ENCODE measurements at regions not wholly inside any gene's neighbourhood (a gene's known extent, or its start where the extent isn't known, plus 50 kb on each side); places are given as distances from the start of the nearest gene placed in this dataset.

DNA sequence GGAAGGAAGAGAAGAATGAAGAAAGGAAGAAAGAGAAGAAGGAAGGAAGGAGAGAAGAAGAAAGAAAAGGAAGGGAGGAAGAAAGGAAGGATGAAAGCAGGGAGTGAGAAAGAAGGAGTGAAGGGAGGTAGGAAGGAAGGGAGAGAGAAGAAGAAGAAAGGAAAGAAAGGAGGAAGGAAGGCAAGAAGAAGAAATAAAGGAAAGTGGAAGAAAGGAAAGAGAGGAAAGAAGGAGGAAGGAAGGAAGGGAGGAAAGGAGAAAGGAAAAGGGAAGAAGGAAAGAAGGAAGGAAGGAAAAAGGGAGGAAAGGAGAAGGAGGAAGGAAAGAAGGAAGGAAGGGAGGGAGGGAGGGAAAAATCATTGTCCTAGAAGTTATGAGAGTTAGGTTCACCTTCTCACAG, 696.6 kb upstream of the TMEM132C start:
- TF ChIP-seq, protein P1, sequence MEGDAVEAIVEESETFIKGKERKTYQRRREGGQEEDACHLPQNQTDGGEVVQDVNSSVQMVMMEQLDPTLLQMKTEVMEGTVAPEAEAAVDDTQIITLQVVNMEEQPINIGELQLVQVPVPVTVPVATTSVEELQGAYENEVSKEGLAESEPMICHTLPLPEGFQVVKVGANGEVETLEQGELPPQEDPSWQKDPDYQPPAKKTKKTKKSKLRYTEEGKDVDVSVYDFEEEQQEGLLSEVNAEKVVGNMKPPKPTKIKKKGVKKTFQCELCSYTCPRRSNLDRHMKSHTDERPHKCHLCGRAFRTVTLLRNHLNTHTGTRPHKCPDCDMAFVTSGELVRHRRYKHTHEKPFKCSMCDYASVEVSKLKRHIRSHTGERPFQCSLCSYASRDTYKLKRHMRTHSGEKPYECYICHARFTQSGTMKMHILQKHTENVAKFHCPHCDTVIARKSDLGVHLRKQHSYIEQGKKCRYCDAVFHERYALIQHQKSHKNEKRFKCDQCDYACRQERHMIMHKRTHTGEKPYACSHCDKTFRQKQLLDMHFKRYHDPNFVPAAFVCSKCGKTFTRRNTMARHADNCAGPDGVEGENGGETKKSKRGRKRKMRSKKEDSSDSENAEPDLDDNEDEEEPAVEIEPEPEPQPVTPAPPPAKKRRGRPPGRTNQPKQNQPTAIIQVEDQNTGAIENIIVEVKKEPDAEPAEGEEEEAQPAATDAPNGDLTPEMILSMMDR (IDR thresholded peaks at IDR 0.05): no peak
- TF ChIP-seq POLR2A (IDR thresholded peaks at IDR 0.05) (no peak), POLR2AphosphoS5 (IDR thresholded peaks at IDR 0.05) (no peak)

Measured in stomach (tissue), 4 donors.